ENCODE measurements at regions not wholly inside any gene's neighbourhood (a gene's known extent, or its start where the extent isn't known, plus 50 kb on each side); places are given as distances from the start of the nearest gene placed in this dataset.
"Not testable (repeated sequence)": the region's sequence is repeated elsewhere in the genome, so short reads cannot be mapped to it uniquely, and the experiment has no call there.

DNA sequence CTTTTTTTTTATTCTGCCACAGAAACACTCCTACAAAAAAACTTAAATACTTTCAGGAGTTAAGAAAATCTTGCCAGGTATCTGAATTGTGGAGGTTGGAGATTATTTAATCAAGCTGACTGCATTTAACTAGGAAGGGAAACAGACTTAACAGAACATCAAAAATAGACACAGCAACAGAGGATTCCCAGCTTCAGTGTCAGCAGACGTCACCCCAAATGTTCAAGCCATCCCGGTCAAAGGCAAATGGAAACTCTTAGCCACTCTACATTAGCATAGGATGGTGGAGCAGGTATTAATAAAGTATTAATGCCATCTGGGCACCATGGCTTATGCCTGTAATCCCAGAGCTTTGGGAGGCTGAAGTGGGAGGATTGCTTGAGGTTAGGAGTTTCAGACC is 139.7 kb upstream of the SVIL start:
- in situ Hi-C loops (cut with HindIII; ENCODE audit: low sequenced_read_pairs) = no loop called here
- DNase-seq (ENCODE audit: low spot score) = no peak

DNA sequence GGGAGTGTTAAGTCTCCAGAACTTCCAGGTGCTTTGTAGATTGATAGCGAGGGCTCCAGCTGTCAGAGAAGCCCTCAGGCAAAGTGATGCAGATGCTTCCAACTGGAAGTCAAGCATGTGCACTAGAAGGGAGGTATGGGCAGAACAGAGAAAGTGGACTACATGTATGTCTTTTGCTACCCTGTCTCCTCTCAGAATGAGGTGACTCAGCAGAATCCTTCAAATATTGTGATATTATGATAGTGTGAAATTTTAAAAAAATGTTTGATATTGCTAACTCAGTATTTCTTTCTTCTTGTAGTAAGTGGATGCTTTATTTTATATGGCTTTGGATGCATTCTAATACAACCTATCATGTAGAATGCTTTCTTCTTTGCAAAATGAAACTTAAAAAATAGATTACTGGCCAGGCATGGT is 138.9 kb upstream of the SVIL start:
- no peak for DNase-seq (ENCODE audit: low spot score)
- in situ Hi-C loops (cut with HindIII; ENCODE audit: low sequenced_read_pairs) = no loop called here

DNA sequence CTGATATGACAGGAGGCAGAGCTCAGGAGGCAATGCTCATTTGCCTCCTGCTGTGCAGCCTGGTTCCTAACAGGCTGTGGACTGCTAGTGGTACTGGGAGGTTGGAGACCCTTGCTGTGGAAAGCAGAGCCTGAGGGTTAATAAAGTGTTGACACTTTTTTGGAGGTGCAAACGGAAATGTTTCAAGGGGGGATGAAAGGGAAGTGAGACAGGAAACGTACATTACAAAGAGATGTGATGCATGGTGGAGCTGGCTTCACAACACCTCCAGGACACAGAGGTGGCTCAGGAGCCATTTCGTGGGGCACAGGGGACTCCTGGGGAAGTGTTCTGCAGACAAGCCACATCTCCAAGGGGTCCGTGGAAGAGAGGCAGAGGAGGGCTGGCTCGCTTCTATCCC is 137.6 kb upstream of the SVIL start:
- in situ Hi-C loops (cut with HindIII; ENCODE audit: low sequenced_read_pairs) = no loop called here
- no peak for DNase-seq (ENCODE audit: low spot score)

DNA sequence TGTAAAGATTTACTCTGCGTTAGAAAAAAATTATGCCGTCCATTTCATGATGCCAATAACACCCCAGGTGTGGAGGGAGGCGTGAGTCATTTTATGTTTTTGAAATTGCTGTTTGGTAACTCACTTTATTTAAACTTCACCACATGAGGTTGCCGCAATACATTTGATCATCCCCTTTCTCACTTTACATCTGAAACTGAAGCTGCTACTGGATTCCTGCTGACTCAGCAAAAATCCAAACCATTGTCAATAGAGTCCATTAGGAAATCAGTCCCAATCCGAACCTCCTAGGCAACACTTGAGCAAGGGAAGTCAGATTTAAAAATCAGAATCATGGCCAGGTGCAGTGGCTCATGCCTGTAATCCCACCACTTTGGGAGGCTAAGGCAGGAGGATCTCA is 136.6 kb upstream of the SVIL start:
- DNase-seq (ENCODE audit: low spot score) = no peak
- in situ Hi-C loops (cut with HindIII; ENCODE audit: low sequenced_read_pairs) = no loop called here

DNA sequence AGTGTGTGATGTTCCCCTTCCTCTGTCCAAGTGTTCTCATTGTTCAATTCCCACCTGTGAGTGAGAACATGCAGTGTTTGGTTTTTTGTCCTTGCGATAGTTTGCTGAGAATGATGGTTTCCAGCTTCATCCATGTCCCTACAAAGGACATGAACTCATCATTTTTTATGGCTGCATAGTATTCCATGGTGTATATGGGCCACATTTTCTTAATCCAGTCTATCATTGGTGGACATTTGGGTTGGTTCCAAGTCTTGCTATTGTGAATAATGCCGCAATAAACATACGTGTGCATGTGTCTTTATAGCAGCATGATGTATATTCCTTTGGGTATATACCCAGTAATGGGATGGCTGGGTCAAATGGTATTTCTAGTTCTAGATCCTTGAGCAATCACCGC is 134.5 kb upstream of the SVIL start:
- DNase-seq (ENCODE audit: low spot score); in situ Hi-C loops (cut with HindIII; ENCODE audit: low sequenced_read_pairs): not testable (repeated sequence)

DNA sequence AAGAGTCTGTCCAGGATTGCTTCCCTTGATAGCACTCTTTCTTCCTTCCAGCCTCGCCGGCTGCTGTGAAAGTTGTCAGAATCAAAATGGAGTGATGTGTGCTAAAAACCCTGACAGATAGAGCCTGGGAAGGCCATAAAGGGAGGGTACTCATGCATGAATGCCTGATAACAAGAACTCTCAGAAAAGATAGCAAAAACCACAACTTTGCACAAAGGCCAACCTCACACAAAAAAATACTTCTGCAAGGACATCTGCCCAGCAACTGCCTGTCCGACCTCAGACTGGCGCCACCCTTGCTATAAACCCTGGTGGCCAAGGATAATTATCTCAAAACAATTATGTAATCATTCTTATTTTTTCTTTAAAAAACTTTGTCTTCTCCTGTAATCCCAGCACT is 133.2 kb upstream of the SVIL start:
- in situ Hi-C loops (cut with HindIII; ENCODE audit: low sequenced_read_pairs) = no loop called here
- DNase-seq (ENCODE audit: low spot score) = no peak

DNA sequence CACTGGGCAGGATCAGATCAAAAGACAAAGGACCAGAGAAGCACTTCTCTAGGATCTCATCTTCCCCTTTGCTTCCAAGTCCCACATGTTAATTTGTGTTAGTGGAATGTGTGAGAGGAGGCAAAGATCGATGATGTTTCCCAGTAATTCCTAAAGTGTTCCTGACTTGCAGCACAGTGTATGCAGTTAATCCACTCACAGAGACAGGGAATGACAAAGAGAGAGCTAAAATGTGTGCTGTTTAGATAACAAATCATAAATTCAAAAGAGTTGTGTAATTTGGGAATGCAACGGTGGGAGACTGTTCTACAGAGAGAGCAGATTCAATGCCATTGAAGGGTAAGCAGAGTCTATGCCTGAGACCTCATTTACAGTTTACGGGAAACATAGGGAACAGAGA is 132.0 kb upstream of the SVIL start:
- DNase-seq (ENCODE audit: low spot score) = no peak
- in situ Hi-C loops (cut with HindIII; ENCODE audit: low sequenced_read_pairs) = no loop called here

DNA sequence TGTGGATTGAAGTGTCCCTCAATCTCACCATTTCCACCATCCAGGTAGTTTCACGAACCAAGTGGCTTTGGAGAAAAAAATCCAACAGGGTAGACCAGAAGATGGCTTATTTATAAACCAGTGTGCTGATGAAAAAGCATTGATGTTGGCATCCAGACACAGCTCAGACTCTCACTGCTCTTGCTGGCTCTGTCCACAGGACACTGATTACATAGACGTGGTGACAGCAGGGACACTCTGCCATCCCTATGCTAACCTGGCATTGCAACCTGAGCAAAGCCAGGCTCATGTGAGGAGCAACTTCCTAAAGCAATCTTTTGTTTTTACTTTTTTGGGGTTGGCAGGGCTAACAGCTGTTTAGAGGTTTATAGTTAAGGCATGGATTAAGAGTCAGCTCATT is 130.6 kb upstream of the SVIL start:
- in situ Hi-C loops (cut with HindIII; ENCODE audit: low sequenced_read_pairs) = no loop called here
- DNase-seq (ENCODE audit: low spot score) = no peak

DNA sequence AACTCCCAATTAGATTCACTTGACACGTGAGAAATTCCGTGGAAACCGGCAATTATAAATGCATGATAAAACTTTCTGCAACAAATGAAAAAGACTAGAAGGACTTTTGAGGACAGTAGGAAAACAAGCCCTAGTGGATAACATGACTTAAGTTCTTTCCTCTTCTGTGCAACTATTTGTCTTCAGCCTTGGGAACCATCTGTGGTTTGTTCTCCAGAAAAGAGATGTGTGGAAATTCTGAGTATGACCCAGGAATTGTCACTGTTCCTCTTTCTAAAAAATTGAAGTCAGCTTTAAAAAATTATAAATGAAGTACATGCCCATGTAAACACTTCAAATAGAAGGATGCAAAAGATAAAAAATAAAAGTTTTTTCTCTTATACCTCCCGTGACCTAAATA is 128.6 kb upstream of the SVIL start:
- in situ Hi-C loops (cut with HindIII; ENCODE audit: low sequenced_read_pairs) = no loop called here
- DNase-seq (ENCODE audit: low spot score) = no peak

DNA sequence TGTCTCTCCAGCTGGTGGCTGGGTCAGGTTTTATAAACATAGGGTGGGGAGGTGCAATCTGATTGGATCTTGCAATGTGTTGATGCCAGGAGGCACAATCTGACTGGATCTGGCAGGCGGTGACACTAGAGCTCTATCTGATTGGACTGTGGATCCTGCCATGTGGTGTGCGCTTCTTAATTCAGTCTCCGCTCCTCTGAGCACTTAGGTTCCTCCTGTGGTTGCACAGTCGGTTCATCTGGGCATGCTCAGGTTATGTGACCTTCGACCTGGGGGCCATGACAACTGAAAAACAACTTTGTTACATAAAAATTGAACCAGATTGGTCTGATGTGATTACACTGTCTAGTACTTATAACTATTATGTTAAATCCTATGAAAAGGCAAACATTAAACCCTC is 127.1 kb upstream of the SVIL start:
- DNase-seq (ENCODE audit: low spot score) = no peak
- in situ Hi-C loops (cut with HindIII; ENCODE audit: low sequenced_read_pairs) = no loop called here

DNA sequence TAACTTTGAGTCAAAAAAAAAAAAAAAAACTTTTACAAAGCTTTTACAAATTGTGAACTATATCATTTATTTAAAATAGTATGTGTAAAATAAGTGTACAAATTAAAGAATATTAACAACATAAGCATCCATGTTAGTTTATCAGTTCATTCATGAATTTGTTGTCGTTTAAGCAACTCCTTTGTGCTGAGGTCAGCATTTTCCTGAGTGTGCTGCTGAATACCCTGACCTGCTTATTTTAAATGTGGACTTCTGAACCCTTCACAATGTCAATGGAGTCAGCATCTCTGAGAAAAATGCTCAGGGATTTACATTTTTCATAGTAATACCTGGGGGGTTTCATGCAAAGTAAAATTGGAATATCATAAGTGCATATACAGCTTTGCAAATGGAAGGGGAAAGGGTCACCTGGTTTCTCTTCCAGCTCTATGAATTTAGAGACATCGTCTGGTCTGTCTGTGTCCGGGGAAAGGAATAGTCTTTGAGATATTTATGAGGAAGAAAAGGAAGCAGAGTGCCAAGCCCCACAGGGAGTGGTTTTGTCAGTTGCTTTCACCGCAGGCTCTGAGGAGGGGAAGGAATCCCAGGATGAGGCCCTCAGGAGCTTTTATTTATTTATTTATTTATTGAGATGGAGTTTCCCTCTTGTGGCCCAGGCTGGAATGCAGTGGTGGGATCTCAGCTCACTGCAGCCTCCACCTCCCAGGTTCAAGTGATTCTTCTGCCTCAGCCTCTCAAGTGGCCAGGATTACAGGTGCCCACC is 125.5 kb upstream of the SVIL start:
- in situ Hi-C loops (cut with HindIII; ENCODE audit: low sequenced_read_pairs) = no loop called here
- no peak for DNase-seq (ENCODE audit: low spot score)

DNA sequence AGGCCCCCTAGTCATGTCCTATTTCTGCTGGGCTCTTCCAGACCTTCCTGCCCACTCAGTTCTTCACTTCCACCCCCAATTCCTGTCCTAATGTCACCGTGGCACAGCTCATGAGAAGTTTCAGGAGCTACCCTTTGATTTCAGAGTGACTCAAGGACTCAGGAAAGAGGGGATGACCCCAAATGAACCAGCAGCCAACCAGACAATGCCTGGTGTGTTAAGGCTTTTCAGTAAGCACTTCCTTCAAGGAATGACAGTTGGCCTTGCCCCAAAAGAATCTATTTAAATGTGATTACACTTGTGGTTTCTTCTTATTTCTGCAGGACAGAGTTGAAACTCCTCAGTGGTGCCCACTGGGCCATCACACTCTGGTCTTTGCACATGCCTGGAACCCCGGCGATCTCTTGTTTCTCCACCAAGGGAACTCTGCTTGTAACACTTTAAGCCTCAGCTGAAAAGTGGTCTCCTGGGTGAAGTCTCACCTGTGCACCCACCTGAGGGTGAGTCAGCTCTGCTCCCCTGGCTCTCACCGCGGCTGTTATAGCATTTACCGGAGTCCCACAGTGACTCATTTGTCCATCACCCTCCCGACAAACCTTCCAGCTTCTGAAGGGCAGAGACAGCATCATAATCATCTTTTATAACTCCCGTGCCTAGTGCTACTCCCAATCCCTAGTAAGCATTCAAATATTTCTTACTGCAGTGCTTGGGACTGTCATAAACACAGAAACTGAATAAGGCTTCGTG is 123.0 kb upstream of the SVIL start:
- in situ Hi-C loops (cut with HindIII; ENCODE audit: low sequenced_read_pairs) = no loop called here
- no peak for DNase-seq (ENCODE audit: low spot score)

DNA sequence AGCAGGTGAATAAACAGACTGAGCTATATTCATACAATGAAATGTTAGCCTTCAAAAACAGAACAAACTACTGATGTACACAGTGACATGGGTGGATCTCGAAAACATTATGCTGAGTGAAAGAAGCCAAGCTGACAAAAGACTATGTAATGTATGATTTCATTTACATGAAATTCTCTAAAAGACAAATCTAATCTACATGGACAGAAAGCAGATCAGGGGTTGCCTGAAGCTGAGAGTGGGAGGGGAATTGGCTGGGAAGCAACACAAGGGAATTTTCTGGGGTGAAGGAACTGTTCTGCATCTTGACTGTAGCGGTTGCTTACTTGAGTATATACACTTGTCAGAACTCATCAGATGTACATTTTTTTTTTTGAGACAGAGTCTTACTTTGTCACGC is 121.7 kb upstream of the SVIL start:
- no peak for DNase-seq (ENCODE audit: low spot score)
- in situ Hi-C loops (cut with HindIII; ENCODE audit: low sequenced_read_pairs) = no loop called here

DNA sequence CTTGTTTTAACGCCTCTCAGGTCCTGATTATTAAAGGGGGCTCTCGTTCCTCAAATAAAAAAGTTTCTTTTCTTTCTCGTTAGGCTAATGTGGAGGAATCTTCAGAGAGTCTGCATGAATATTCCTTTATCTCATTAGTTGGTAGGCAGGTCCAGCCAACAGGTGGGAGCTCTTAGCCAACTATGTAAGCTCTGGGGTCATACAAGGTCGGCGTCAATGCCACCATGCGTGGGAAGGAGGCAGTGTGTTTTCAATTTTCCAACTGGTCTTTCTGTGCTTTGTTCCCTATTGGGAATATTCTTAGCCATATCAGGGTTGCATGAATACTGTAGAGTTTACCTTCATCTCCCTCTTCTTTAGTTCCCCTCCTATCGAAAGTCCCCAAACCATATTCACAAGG is 118.5 kb upstream of the SVIL start:
- in situ Hi-C loops (cut with HindIII; ENCODE audit: low sequenced_read_pairs) = no loop called here
- DNase-seq (ENCODE audit: low spot score) = no peak

DNA sequence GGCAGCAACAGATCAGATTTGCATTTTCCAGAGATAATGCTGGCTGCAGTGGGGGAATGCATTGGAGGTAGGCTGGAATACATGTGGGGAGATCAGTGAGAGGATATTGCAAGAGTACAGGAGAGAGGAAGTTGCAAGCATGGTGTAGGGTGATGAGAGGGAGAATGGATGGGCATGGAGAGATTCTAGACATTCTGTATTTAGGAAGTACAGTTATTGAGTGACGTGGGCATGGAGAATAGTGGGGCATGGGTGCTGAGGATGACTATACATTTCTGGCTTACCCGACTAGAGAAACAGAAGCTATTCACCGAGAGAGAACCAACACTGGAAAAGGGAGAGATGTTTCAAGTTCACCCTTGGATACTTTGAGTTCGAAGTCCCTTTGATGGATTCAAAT is 116.9 kb upstream of the SVIL start:
- no peak for DNase-seq (ENCODE audit: low spot score)
- in situ Hi-C loops (cut with HindIII; ENCODE audit: low sequenced_read_pairs) = no loop called here

DNA sequence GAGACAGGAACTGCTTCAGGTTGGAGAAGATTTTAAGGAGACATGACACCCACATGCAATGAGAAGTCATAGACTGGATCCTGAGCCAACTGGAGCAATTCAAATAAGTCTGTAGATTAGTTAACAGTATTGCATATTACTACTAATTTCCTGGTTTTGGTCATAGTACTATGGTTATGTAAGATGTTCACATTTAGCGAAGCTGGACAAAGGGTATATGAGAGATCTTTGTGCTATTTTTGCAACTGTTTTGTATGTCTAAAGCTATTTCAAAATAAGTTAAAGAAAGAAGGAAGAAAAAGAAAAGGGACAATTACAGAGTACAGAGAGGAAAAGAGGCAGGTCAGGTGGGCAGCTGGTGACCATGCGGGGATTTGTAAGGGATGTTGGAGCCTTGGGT is 116.5 kb upstream of the SVIL start:
- in situ Hi-C loops (cut with HindIII; ENCODE audit: low sequenced_read_pairs) = no loop called here
- DNase-seq (ENCODE audit: low spot score) = no peak

DNA sequence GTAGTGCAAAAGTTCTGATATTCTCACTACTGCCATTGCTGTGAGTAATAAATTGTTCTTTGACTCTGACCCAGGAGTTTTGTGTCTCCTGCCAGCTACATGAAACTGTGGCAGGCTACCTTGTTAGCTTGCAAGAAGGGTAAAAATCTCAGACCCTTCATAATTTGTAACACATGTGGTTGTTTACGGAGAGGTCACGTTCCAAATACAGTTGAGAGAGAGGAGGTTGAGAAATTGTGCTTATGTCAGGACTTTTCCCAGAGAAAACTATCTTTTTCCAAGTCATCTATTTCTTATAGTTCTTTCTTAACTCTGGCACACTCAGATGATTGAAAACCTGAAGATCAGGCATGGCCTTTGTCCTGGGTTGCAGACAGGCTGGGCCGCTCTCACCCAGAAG is 114.4 kb upstream of the SVIL start:
- no peak for DNase-seq (ENCODE audit: low spot score)
- in situ Hi-C loops (cut with HindIII; ENCODE audit: low sequenced_read_pairs) = no loop called here

DNA sequence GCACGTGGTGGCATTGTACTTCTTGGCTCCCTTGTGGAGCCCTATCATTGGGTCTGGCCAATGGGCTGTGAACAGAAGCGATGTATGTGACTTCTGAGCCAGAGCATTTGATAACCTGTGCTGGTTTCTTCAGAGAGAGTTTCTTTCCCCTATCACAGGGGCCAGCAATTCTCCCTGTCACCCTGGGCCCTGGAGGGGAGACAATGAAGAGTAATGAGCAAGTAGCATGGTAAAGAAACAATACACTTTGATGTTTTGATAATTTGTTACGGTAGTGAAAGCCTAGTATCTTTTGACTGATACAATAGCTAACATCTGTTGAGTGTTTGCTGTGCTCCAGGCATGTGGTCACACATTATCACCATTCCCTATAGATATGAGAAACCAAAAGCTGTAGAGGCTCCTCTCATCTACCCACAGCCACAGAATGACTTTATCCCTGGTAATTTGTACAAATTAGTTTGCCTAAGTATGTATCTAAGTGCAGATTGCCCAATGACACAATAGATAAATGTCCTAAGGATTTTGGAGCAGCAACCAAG is 113.4 kb upstream of the SVIL start:
- DNase-seq (ENCODE audit: low spot score) = no peak
- in situ Hi-C loops (cut with HindIII; ENCODE audit: low sequenced_read_pairs) = no loop called here

DNA sequence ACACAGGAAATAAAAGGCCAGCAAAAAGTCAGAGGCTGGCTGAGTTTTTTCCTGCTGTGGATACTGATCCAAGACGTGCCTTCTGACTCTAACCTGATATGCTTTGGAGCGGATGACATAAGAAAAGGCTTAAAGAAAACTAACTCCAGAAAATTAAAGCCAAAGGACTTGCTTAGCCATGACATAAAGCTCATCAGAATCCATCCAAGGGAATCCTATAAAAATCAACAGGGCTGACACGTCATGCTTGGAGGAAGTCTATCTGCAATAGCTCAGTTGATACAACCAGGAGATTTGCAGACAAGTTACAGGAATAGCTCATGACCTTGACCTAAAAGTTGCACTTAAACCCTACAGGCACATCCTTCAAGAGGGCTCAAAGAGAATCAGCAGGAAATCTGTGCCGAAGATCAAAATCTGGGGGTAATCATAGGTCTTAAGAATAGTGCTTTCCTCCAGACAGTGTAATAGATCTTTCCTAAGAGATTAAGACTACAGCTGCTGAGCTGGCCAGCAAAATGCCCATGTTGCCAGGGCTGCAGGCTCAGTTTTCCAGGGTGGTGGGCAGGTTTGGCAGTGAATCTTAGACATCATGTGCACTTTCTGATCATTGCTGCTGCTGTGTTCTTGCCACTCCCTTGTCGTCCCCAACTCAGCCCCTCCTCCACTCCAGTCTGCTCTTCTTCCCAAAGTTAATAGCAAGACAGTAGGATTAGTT is 111.5 kb upstream of the SVIL start:
- in situ Hi-C loops (cut with HindIII; ENCODE audit: low sequenced_read_pairs) = no loop called here
- no peak for DNase-seq (ENCODE audit: low spot score)

DNA sequence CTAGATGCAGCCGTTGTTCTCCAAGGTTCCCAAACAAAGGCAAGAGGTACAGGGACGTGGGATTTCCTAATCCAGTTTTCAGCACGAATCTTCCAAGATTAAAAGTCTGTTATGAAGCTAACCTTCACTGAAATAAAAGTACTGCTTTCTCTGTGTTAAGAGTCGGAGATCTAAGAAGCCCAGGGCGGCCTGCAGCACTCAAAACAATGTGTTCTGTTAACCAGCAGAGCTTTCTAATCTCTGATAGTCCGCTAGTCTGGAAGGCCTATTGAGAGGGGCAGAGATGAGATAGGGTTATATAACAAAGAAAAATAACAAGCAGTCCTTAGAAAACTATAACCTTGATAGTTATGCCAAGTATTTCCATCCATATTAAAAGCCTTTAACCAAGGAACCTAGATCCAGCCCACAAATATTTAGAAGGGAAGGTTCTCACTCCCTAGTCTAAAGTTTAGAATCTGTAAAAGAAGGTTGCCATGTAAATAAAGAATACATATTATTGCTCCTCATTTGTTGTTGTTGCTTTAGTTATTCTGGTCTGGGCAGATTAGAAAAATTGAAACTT is 106.3 kb upstream of the SVIL start:
- in situ Hi-C loops (cut with HindIII; ENCODE audit: low sequenced_read_pairs) = no loop called here

More for the DNA sequence above, 106.3 kb upstream of the SVIL start:
- DNase-seq (ENCODE audit: low spot score) = no peak

Data from G401 (cell line).